GM12878 (cell line): ENCODE measurements at regions not wholly inside any gene's neighbourhood (a gene's known extent, or its start where the extent isn't known, plus 50 kb on each side); places are given as distances from the start of the nearest gene placed in this dataset.

Experiments used
- ATAC-seq: fragments of 200-7000 bp; cut with Tn5 transposase; 3 replicates; pipeline ENCODE4 v1.9.1; 2020; ENCODE audit warnings: mild to moderate bottlenecking, moderate library complexity
- BruUV-seq: library from RNA; stranded (reverse); fragments of 400-500 nt; replicated peaks from 2 replicates; lab custom pipeline; 2021; lab: Mats Ljungman, UMichigan
- CTCF ChIA-PET: fragments of 300-600 bp; sonication (Branson Sonifier 250); formaldehyde crosslinking; extraction: SDS; loops from one replicate; lab custom pipeline; 2021; ENCODE audit warnings: inconsistent platforms; lab: Yijun Ruan, JAX
- POLR2A ChIA-PET: fragments of 350-600 bp; formaldehyde crosslinking; extraction: SDS; loops from one replicate; lab custom pipeline; 2021; ENCODE audit warnings: inconsistent platforms; lab: Charles Lee
- RAD21 ChIA-PET: fragments of 300-600 bp; sonication (Branson Sonifier 250); formaldehyde crosslinking; loops from one replicate; lab custom pipeline; 2023; ENCODE audit warnings: antibody characterized with exemption; ENCODE audit not compliant: unreplicated experiment; lab: Charles Lee
- SMC1A ChIA-PET: fragments of 300-600 bp; sonication (Branson Sonifier 250); formaldehyde crosslinking; loops from one replicate; lab custom pipeline; 2023; ENCODE audit not compliant: unreplicated experiment, uncharacterized antibody; lab: Charles Lee
- DNase-seq: peaks from one replicate; pipeline ENCODE4 v3.0.0-alpha.2; 2011; ENCODE audit warnings: low read depth, low spot score
- FAIRE-seq: peaks from 3 replicates; lab custom pipeline; 2011; peaks lifted over from hg19 to GRCh38; lab: Jason Lieb, UNC
- H2AFZ ChIP-seq: 2 replicates; pipeline ENCODE4 v1.6.0; 2011; ENCODE audit warnings: low read depth, low read length, control low read depth; ENCODE audit not compliant: control insufficient read depth
- H3K27ac ChIP-seq: 2 replicates; pipeline ENCODE4 v1.5.1; 2011; ENCODE audit warnings: control low read depth; ENCODE audit not compliant: control insufficient read depth, insufficient read depth
- H3K27me3 ChIP-seq, 2 experiments: replicated peaks in 1 of 2; 2 replicates each; pipeline versions ENCODE4 v1.6.0 to v1.6.1; 2011; ENCODE audit warnings: low read length in 1 of 2; ENCODE audit not compliant: control insufficient read depth in 2 of 2, insufficient read depth in 2 of 2
- H3K36me3 ChIP-seq, 2 experiments: 2 replicates each; pipeline ENCODE4 v1.5.1; 2011; ENCODE audit warnings: low read length in 1 of 2; ENCODE audit not compliant: control insufficient read depth in 2 of 2, insufficient read depth in 2 of 2
- H3K4me1 ChIP-seq: 2 replicates; pipeline ENCODE4 v1.6.1; 2011; ENCODE audit warnings: mild to moderate bottlenecking, low read length, moderate library complexity, mixed read lengths; ENCODE audit not compliant: control insufficient read depth, insufficient read depth
- H3K4me2 ChIP-seq: 2 replicates; pipeline ENCODE4 v1.6.0; 2011; ENCODE audit warnings: control low read depth; ENCODE audit not compliant: control insufficient read depth, insufficient read depth
- H3K4me3 ChIP-seq: fragments of 200-600 bp; sonication (generic); 2 replicates; pipeline ENCODE4 v1.5.1; 2016
- H3K79me2 ChIP-seq: 2 replicates; pipeline ENCODE4 v1.6.0; 2011; ENCODE audit warnings: low read length; ENCODE audit not compliant: control insufficient read depth, insufficient read depth
- H3K9ac ChIP-seq: 2 replicates; pipeline ENCODE4 v1.8.0; 2011; ENCODE audit warnings: low read length, control low read depth, mixed read lengths; ENCODE audit not compliant: control insufficient read depth, insufficient read depth
- H3K9me3 ChIP-seq: replicated peaks from 3 replicates; pipeline ENCODE4 v1.5.1; 2011; ENCODE audit warnings: mild to moderate bottlenecking, low read length; ENCODE audit not compliant: control insufficient read depth, insufficient read depth
- H4K20me1 ChIP-seq: 2 replicates; pipeline ENCODE4 v1.6.0; 2011; ENCODE audit not compliant: control insufficient read depth, insufficient read depth
- BCL11A ChIP-seq: IDR thresholded peaks from 2 replicates; pipeline ENCODE4 v1.6.1; 2011; ENCODE audit warnings: low read depth, low read length
- LARP7 ChIP-seq: fragments of 450-650 bp; IDR thresholded peaks from 2 replicates; pipeline ENCODE4 v1.6.1; 2017; ENCODE audit warnings: mild to moderate bottlenecking
- MEF2B ChIP-seq: fragments of 450-650 bp; IDR thresholded peaks from 2 replicates; pipeline ENCODE4 v1.6.1; 2018; ENCODE audit warnings: mild to moderate bottlenecking, moderate library complexity; ENCODE audit not compliant: partially characterized antibody, poor library complexity, severe bottlenecking
- NR2C2 ChIP-seq: IDR thresholded peaks from 2 replicates; pipeline ENCODE4 v1.6.1; 2011; ENCODE audit warnings: borderline replicate concordance, low read depth; ENCODE audit not compliant: control insufficient read depth, insufficient read length
- POLR2AphosphoS5 ChIP-seq: IDR thresholded peaks from 2 replicates; pipeline ENCODE4 v1.6.1; 2011; ENCODE audit warnings: mild to moderate bottlenecking, low read length, inconsistent platforms
- RUNX3 ChIP-seq: IDR thresholded peaks from 2 replicates; pipeline ENCODE4 v1.6.1; 2012; ENCODE audit warnings: low read length, inconsistent platforms
- SIN3A ChIP-seq: IDR thresholded peaks from 2 replicates; pipeline ENCODE4 v1.6.1; 2012; ENCODE audit warnings: low read depth, low read length, improper control_type of control experiment
- TBL1XR1 ChIP-seq: IDR thresholded peaks from 2 replicates; pipeline ENCODE4 v1.6.1; 2012; ENCODE audit warnings: low read depth, low read length, improper control_type of control experiment
- YY1 ChIP-seq: IDR thresholded peaks from 2 replicates; pipeline ENCODE4 v1.6.1; 2011; ENCODE audit warnings: low read depth, mild to moderate bottlenecking, low read length
- ZSCAN29 ChIP-seq: fragments of 450-650 bp; IDR thresholded peaks from 2 replicates; pipeline ENCODE4 v1.6.1; 2017; ENCODE audit warnings: mild to moderate bottlenecking, moderate library complexity
- WGBS: methylation state at CpG from one replicate; pipeline ENCODE4 v1.1.6; 2016; ENCODE audit warnings: low lambda C conversion rate; ENCODE audit not compliant: insufficient replicate concordance, insufficient coverage; ENCODE audit errors: missing lambda C conversion rate; 5-methylcytosine and 5-hydroxymethylcytosine counted together
- in situ Hi-C: fragments of 300-500 bp; cut with MboI; formaldehyde crosslinking; loops from 9 replicates; pipeline ENCODE4 v1.14.3; 2018; ENCODE audit warnings: mixed read lengths
- intact Hi-C: fragments of 100-400 bp; cut with micrococcal nuclease; formaldehyde crosslinking; loops from one replicate; pipeline ENCODE4 v1.14.2; 2022; ENCODE audit not compliant: unreplicated experiment

DNA sequence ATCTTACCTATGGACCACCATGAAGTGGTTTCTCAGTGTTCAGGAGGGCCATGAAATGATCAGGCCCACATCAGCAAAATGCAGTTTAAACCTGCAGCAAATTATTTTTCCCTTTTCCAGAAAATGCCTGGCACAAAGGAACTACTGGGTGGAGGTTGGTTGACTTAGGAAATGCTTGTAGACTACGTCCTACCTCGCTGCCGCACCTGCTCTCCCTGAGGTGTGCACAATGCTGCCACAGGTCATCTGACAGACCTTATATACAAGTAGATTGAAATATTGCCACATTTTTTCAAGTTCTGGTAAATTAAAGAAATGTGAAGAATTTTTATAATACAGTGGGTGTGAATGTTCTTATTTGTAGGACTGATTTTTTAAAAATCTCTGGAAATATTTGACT is 166.7 kb upstream of the PDE4B start:
- H2AFZ ChIP-seq, result no peak overlapping the region
- POLR2A ChIA-PET, result no interaction called here

DNA sequence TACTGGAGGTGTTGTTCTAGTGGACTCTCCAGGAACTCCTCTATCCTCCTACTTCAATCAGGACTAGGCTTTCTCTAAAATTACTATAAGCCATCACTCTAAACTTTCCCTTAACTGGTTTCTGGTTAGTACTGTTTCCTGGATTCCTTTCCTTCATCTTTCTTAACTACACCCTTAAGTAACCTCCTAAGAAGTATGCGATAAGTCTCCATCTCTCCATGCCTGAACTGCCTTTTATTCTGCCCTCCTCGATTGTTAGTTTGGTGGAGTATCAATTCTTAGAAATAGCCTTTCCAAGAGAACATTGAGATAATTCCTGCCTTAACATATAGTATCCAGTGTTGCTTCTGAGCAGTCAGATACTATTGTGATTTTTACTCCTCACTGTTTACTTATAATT is 162.9 kb upstream of the PDE4B start:
- no peaks in the 10 kb centered on the region for H3K79me2 ChIP-seq
- no peaks in the 10 kb centered on the region for H4K20me1 ChIP-seq
- H3K4me3 ChIP-seq, result no peak overlapping the region
- 51% methylated on average over 2 of the region's 2 CpGs for WGBS
- no peak overlapping the region for H3K27ac ChIP-seq
- DNase-seq, result no peak
- no peak for TF ChIP-seq SIN3A
- no peak for ATAC-seq
- H2AFZ ChIP-seq, result no peak overlapping the region
- ChIA-PET RAD21 (no interaction called here), SMC1A (no interaction called here), CTCF (no interaction called here), POLR2A (no interaction called here)
- H3K9ac ChIP-seq, result no peak overlapping the region
- H3K27me3 ChIP-seq, result no peaks in the 10 kb centered on the region
- no peaks in the 10 kb centered on the region for H3K36me3 ChIP-seq
- in situ Hi-C loops (no loop called here), intact Hi-C loops (no loop called here)
- no peak for FAIRE-seq
- H3K9me3 ChIP-seq, result no peaks in the 10 kb centered on the region
- H3K4me2 ChIP-seq, result no peak overlapping the region
- H3K4me1 ChIP-seq, result no peaks in the 10 kb centered on the region
- BruUV-seq, result no TSS peak

More for the DNA sequence above, 166.7 kb upstream of the PDE4B start:
- SMC1A ChIA-PET, result no interaction called here
- no peak overlapping the region for H3K27ac ChIP-seq
- H3K4me3 ChIP-seq, result no peak overlapping the region
- RAD21 ChIA-PET, result no interaction called here
- no peak overlapping the region for H3K9ac ChIP-seq
- no peaks in the 10 kb centered on the region for H3K79me2 ChIP-seq
- FAIRE-seq (no peak), DNase-seq (no peak), ATAC-seq (no peak)
- 86% methylated on average over 3 of the region's 3 CpGs for WGBS
- no peaks in the 10 kb centered on the region for H3K36me3 ChIP-seq
- TF ChIP-seq ZSCAN29 (no peak), BCL11A (no peak), RUNX3 (no peak), YY1 (no peak), POLR2AphosphoS5 (no peak), MEF2B (no peak), NR2C2 (no peak), LARP7 (no peak), TBL1XR1 (no peak)
- H3K4me1 ChIP-seq, result no peaks in the 10 kb centered on the region
- no peaks in the 10 kb centered on the region for H3K9me3 ChIP-seq
- no TSS peak for BruUV-seq
- CTCF ChIA-PET, result no interaction called here
- intact Hi-C loops (no loop called here), in situ Hi-C loops (no loop called here)
- no peak overlapping the region for H3K4me2 ChIP-seq
- H3K27me3 ChIP-seq, result no peaks in the 10 kb centered on the region
- no peaks in the 10 kb centered on the region for H4K20me1 ChIP-seq
